ENCODE measurements at regions not wholly inside any gene's neighbourhood (a gene's known extent, or its start where the extent isn't known, plus 50 kb on each side); places are given as distances from the start of the nearest gene placed in this dataset.

- no peak overlapping the region for H3K4me3 ChIP-seq (replicated peaks in 1 of 3; ENCODE audit: insufficient read depth in 1 of 3, low read depth in 1 of 3, low read length in 3 of 3)
- no peaks in the 10 kb centered on the region for H3K36me3 ChIP-seq (ENCODE audit: control insufficient read depth in 2 of 2, extremely low read depth in 1 of 2, insufficient read depth in 2 of 2, low read length in 2 of 2)
- no peaks in the 10 kb centered on the region for H3K9me1 ChIP-seq (replicated peaks; ENCODE audit: control insufficient read depth, extremely low read depth, insufficient read depth, low read length)
- ChIA-PET POLR2A (no interaction called here), CTCF (no interaction called here)
- H3K4me1 ChIP-seq (ENCODE audit: control insufficient read depth, extremely low read depth, insufficient read depth, low read length) = no peaks in the 10 kb centered on the region
- dilution Hi-C loops (cut with MboI; ENCODE audit: extremely low pct_ligation_motif_present, low sequenced_read_pairs) (no loop called here), intact Hi-C loops (cut with micrococcal nuclease) (no loop called here)
- H3K9me3 ChIP-seq (replicated peaks; ENCODE audit: control insufficient read depth, insufficient read depth, low read length) = no peaks in the 10 kb centered on the region
- TF ChIP-seq JUN (IDR thresholded peaks at IDR 0.05; ENCODE audit: borderline replicate concordance, insufficient read depth, insufficient read length, low read depth) = no peak
- no peak for TF ChIP-seq POLR2AphosphoS5 (IDR thresholded peaks at IDR 0.05; ENCODE audit: insufficient read depth, low read depth, low read length)
- TF ChIP-seq, protein P1, sequence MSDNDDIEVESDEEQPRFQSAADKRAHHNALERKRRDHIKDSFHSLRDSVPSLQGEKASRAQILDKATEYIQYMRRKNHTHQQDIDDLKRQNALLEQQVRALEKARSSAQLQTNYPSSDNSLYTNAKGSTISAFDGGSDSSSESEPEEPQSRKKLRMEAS (IDR thresholded peaks at IDR 0.05; ENCODE audit: insufficient read depth, insufficient read length) = no peak
- no peak for TF ChIP-seq EZH2 (IDR thresholded peaks at IDR 0.05; ENCODE audit: borderline replicate concordance, low read depth, low read length, severe bottlenecking)
- no peak for TF ChIP-seq FOS (IDR thresholded peaks at IDR 0.05; ENCODE audit: borderline replicate concordance, insufficient read depth, low read length)
- TF ChIP-seq POLR2A (IDR thresholded peaks at IDR 0.05; ENCODE audit: low read depth, low read length) = no peak
- DNase-seq (ENCODE audit: low read depth, low spot score) (no peak), FAIRE-seq (no peak)
- H2AFZ ChIP-seq (ENCODE audit: low read depth, low read length) = no peak overlapping the region
- H3K27me3 ChIP-seq (ENCODE audit: control insufficient read depth in 2 of 2, insufficient read depth in 2 of 2, low read length in 2 of 2) = no peaks in the 10 kb centered on the region
- no peaks in the 10 kb centered on the region for H3K79me2 ChIP-seq (ENCODE audit: control insufficient read depth, insufficient read depth, low read length)
- H3K9ac ChIP-seq (replicated peaks; ENCODE audit: extremely low read depth, insufficient read depth, low read length) = no peak overlapping the region
- BruUV-seq (replicated peaks) = no TSS peak
- no peaks in the 10 kb centered on the region for H4K20me1 ChIP-seq (replicated peaks; ENCODE audit: control insufficient read depth, extremely low read depth, insufficient read depth, low read length)
- no peak overlapping the region for H3K27ac ChIP-seq (ENCODE audit: insufficient read depth, low read depth, low read length)
- H3K4me2 ChIP-seq (ENCODE audit: insufficient read depth, low read length) = no peak overlapping the region
These were observed 300.3 kb downstream of the MRPS30 start for GRCh38 chr5:45109062-45109461.

DNA sequence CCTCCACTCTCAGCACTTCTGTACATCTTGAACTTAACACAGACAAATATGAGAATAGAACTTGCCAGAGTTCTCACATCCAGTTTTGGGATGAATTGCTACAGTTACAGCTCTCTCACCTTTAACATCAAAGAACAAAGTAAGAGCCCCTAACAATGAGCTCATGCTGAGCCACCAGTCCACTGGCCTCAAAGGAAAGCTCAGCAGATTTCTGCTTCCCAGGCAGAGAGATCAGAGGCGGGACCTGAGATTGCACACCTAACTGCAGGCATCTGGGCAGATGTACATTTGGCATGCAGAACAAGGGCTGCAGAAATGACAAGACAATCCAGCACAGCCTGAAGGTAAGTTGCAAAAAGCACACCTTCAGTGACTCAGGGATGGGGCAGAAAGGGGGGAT, 300.9 kb downstream of the MRPS30 start:
- H3K4me1 ChIP-seq (ENCODE audit: control insufficient read depth, extremely low read depth, insufficient read depth, low read length) = no peaks in the 10 kb centered on the region
- H3K36me3 ChIP-seq (ENCODE audit: control insufficient read depth in 2 of 2, extremely low read depth in 1 of 2, insufficient read depth in 2 of 2, low read length in 2 of 2) = no peaks in the 10 kb centered on the region
- no peaks in the 10 kb centered on the region for H3K27me3 ChIP-seq (ENCODE audit: control insufficient read depth in 2 of 2, insufficient read depth in 2 of 2, low read length in 2 of 2)
- H3K9me1 ChIP-seq (replicated peaks; ENCODE audit: control insufficient read depth, extremely low read depth, insufficient read depth, low read length) = no peaks in the 10 kb centered on the region
- ChIA-PET POLR2A (no interaction called here), CTCF (no interaction called here)
- no peak for TF ChIP-seq JUN (IDR thresholded peaks at IDR 0.05; ENCODE audit: borderline replicate concordance, insufficient read depth, insufficient read length, low read depth)
- TF ChIP-seq EZH2 (IDR thresholded peaks at IDR 0.05; ENCODE audit: borderline replicate concordance, low read depth, low read length, severe bottlenecking) = no peak
- TF ChIP-seq POLR2A (IDR thresholded peaks at IDR 0.05; ENCODE audit: low read depth, low read length) = no peak
- TF ChIP-seq, protein P1 (IDR thresholded peaks at IDR 0.05; ENCODE audit: insufficient read depth, insufficient read length) = no peak
- TF ChIP-seq CTCF (IDR thresholded peaks at IDR 0.05; ENCODE audit: extremely low read depth in 1 of 2, insufficient read depth in 1 of 2, low read depth in 1 of 2, low read length in 2 of 2) = no peak
- no peak for TF ChIP-seq POLR2AphosphoS5 (IDR thresholded peaks at IDR 0.05; ENCODE audit: insufficient read depth, low read depth, low read length)
- TF ChIP-seq FOS (IDR thresholded peaks at IDR 0.05; ENCODE audit: borderline replicate concordance, insufficient read depth, low read length) = no peak
- BruUV-seq (replicated peaks) = no TSS peak
- intact Hi-C loops (cut with micrococcal nuclease) = no loop called here
- no peak for FAIRE-seq
- H3K79me2 ChIP-seq (ENCODE audit: control insufficient read depth, insufficient read depth, low read length) = no peaks in the 10 kb centered on the region
- no peaks in the 10 kb centered on the region for H3K9me3 ChIP-seq (replicated peaks; ENCODE audit: control insufficient read depth, insufficient read depth, low read length)
- no peak overlapping the region for H2AFZ ChIP-seq (ENCODE audit: low read depth, low read length)
- H4K20me1 ChIP-seq (replicated peaks; ENCODE audit: control insufficient read depth, extremely low read depth, insufficient read depth, low read length) = no peaks in the 10 kb centered on the region
- no peak for DNase-seq (ENCODE audit: low read depth, low spot score)
- no peak overlapping the region for H3K9ac ChIP-seq (replicated peaks; ENCODE audit: extremely low read depth, insufficient read depth, low read length)
- no peak overlapping the region for H3K27ac ChIP-seq (ENCODE audit: insufficient read depth, low read depth, low read length)
- no peak overlapping the region for H3K4me3 ChIP-seq (replicated peaks in 1 of 3; ENCODE audit: insufficient read depth in 1 of 3, low read depth in 1 of 3, low read length in 3 of 3)
- dilution Hi-C loops (cut with MboI; ENCODE audit: extremely low pct_ligation_motif_present, low sequenced_read_pairs) = no loop called here
- H3K4me2 ChIP-seq (ENCODE audit: insufficient read depth, low read length) = no peak overlapping the region
